MM.1S (cell line): ENCODE measurements at regions not wholly inside any gene's neighbourhood (a gene's known extent, or its start where the extent isn't known, plus 50 kb on each side); places are given as distances from the start of the nearest gene placed in this dataset.
"Not testable (repeated sequence)": the region's sequence is repeated elsewhere in the genome, so short reads cannot be mapped to it uniquely, and the experiment has no call there.

Experiments used
- DNase-seq: peaks from one replicate; pipeline ENCODE4 v3.0.0-alpha.2; 2015
- H2AFZ ChIP-seq: fragments of 300-600 bp; sonication (generic); 2 replicates; pipeline ENCODE4 v1.6.0; 2016; ENCODE audit warnings: antibody characterized with exemption, low read length
- H3F3A ChIP-seq: fragments of 300-600 bp; sonication (generic); 2 replicates; pipeline ENCODE4 v1.6.1; 2016; ENCODE audit warnings: mild to moderate bottlenecking, antibody characterized with exemption, low read length, moderate library complexity, mixed read lengths; ENCODE audit not compliant: insufficient read depth
- H3K27ac ChIP-seq: fragments of 300-600 bp; sonication (generic); 2 replicates; pipeline ENCODE4 v1.5.1; 2016; ENCODE audit warnings: mild to moderate bottlenecking, low read length
- H3K27me3 ChIP-seq: fragments of 300-600 bp; sonication (generic); replicated peaks from 2 replicates; pipeline ENCODE4 v1.6.0; 2016; ENCODE audit warnings: low read length; ENCODE audit not compliant: insufficient read depth
- H3K36me3 ChIP-seq: fragments of 300-600 bp; sonication (generic); replicated peaks from 2 replicates; pipeline ENCODE4 v1.6.1; 2016; ENCODE audit warnings: mild to moderate bottlenecking, low read length, mixed read lengths; ENCODE audit not compliant: insufficient read depth
- H3K4me1 ChIP-seq: fragments of 300-600 bp; sonication (generic); 2 replicates; pipeline ENCODE4 v1.6.1; 2016; ENCODE audit warnings: low read length, mixed read lengths
- H3K4me2 ChIP-seq: fragments of 300-600 bp; sonication (generic); 2 replicates; pipeline ENCODE4 v1.6.0; 2016; ENCODE audit warnings: low read depth, low read length
- H3K4me3 ChIP-seq: fragments of 300-600 bp; sonication (generic); 2 replicates; pipeline ENCODE4 v1.5.1; 2016; ENCODE audit warnings: low read length, mixed read lengths
- H3K79me2 ChIP-seq: fragments of 300-600 bp; sonication (generic); 2 replicates; pipeline ENCODE4 v1.6.1; 2016; ENCODE audit warnings: mixed run types, low read length, mixed read lengths
- H3K9ac ChIP-seq: fragments of 300-600 bp; sonication (generic); 2 replicates; pipeline ENCODE4 v1.6.1; 2016; ENCODE audit warnings: low read length, mixed read lengths
- H3K9me2 ChIP-seq: fragments of 300-600 bp; sonication (generic); replicated peaks from 2 replicates; pipeline ENCODE4 v1.6.1; 2016; ENCODE audit warnings: mild to moderate bottlenecking, low read length, mixed read lengths; ENCODE audit not compliant: insufficient read depth
- H3K9me3 ChIP-seq: fragments of 300-600 bp; sonication (generic); replicated peaks from 2 replicates; pipeline ENCODE4 v1.6.1; 2016; ENCODE audit warnings: mild to moderate bottlenecking, low read length, mixed read lengths; ENCODE audit not compliant: insufficient read depth
- H4K20me1 ChIP-seq: fragments of 300-600 bp; sonication (generic); 2 replicates; pipeline ENCODE4 v1.6.1; 2016; ENCODE audit warnings: mild to moderate bottlenecking, low read length, moderate library complexity, mixed read lengths; ENCODE audit not compliant: insufficient read depth
- EZH2 ChIP-seq: fragments of 300-600 bp; sonication (generic); optimal IDR thresholded peaks from 2 replicates; pipeline ENCODE3; 2017; ENCODE audit warnings: low read depth, mild to moderate bottlenecking, antibody characterized with exemption, low read length, mixed read lengths
- EZH2phosphoT487 ChIP-seq: fragments of 300-600 bp; sonication (generic); IDR thresholded peaks from 2 replicates; pipeline ENCODE4 v1.6.1; 2018; ENCODE audit warnings: antibody characterized with exemption, low read length
- TF ChIP-seq, protein P1 (sequence below): fragments of 300-600 bp; sonication (generic); IDR thresholded peaks from 2 replicates; pipeline ENCODE4 v1.5.1; 2016; ENCODE audit warnings: antibody characterized with exemption, low read length, mixed read lengths

DNA sequence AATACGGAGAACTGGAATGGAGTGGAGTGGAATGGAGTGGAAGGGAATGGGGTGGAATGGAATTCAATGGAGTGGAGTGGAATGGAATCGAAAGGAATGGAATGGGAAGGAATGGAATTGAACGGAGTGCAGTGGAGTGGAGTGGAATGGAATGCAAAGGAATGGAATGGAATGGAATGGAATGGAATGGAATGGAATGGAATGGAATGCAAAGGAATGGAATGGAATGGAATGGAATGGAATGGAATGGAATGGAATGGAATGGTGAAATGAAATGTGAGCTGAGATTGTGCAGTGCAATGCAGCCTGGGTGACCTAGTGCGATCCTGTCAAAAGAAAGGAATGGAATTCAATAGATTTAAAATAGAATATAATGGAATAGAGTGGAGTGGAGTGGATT lies 357.3 kb upstream of the WSB1 start:
- not testable (repeated sequence) for H3K9me2 ChIP-seq, H3K9ac ChIP-seq, H3K4me3 ChIP-seq, H3K9me3 ChIP-seq, DNase-seq, H3K4me1 ChIP-seq, H3K27me3 ChIP-seq, H2AFZ ChIP-seq, H3K27ac ChIP-seq, H3K79me2 ChIP-seq, H3K36me3 ChIP-seq, H3K4me2 ChIP-seq, H4K20me1 ChIP-seq, H3F3A ChIP-seq

DNA sequence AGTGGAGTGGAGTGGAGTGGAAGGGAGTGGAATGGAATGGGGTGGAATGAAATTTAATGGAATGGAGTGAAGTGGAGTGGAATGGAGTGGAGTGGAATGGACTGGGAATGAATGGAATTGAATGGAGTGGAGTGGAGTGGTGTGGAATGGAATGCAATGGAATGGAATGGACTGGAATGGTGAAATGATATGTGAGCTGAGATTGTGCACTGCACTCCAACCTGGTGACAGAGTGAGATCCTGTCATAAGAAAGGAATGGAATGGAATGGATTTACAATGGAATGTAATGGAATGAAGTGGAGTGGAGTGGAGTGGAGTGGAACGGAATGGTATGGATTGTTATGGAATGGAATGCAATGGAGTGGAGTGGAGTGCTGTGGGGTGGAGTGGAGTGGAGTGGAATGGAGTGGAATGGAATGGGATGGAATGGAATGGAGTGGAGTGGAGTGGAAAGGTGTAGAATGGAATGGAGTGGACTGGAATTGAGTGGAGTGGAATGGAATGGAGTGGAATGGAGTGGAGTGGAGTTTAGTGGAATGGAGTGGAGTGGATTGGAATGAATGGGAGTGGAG lies 356.1 kb upstream of the WSB1 start:
- H2AFZ ChIP-seq, H3K4me3 ChIP-seq, H3K36me3 ChIP-seq, H3K9ac ChIP-seq, H4K20me1 ChIP-seq, H3K9me2 ChIP-seq, DNase-seq, H3K4me2 ChIP-seq, H3K4me1 ChIP-seq, H3K79me2 ChIP-seq, H3K27ac ChIP-seq, H3F3A ChIP-seq, H3K27me3 ChIP-seq, H3K9me3 ChIP-seq: not testable (repeated sequence)

DNA sequence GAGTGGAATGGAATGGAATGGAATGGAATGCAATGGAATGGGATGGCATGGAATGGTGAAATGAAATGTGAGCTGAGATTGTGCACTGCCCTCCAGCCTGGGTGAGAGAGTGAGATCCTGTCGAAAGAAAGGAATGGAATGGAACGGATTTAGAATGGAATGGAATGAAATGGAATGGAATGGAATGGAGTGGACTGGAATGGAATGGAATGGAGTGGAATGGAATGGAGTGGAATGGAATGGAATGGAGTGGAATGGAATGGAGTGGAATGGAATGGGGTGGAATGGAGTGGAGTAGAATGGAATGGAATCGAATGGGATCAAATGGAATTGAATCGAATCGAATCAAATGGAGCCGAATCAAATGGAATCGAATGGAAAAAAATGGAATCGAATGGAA lies 354.2 kb upstream of the WSB1 start:
- not testable (repeated sequence) for DNase-seq, H3K4me2 ChIP-seq, H3K79me2 ChIP-seq, H3K36me3 ChIP-seq, H3K27me3 ChIP-seq, H3K4me3 ChIP-seq, H3F3A ChIP-seq, H3K9me2 ChIP-seq, H4K20me1 ChIP-seq, H2AFZ ChIP-seq, H3K4me1 ChIP-seq, H3K27ac ChIP-seq, H3K9ac ChIP-seq, H3K9me3 ChIP-seq

DNA sequence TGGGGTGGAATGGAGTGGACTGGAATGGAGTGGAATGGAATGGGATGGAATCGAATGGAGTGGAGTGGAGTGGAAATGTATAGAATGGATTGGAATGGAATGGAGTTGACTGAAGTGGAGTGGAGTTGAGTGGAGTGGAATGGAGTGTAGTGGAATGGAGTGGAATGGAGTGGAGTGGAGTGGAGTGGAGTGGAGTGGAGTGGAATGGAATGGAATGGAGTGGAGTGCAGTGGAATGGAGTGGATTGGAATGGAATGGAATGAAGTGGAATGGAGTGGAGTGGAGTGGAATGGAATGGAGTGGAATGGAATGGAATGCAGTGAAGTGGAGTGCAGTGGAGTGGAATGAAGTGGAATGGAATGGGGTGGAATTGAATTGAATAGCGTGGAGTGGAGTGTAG lies 353.3 kb upstream of the WSB1 start:
- not testable (repeated sequence) for H3K27me3 ChIP-seq, H3K4me3 ChIP-seq, H3K36me3 ChIP-seq, H3K27ac ChIP-seq, H3K79me2 ChIP-seq, H4K20me1 ChIP-seq, H2AFZ ChIP-seq, H3F3A ChIP-seq, DNase-seq, H3K4me1 ChIP-seq, H3K9ac ChIP-seq, H3K9me3 ChIP-seq, H3K4me2 ChIP-seq, H3K9me2 ChIP-seq

DNA sequence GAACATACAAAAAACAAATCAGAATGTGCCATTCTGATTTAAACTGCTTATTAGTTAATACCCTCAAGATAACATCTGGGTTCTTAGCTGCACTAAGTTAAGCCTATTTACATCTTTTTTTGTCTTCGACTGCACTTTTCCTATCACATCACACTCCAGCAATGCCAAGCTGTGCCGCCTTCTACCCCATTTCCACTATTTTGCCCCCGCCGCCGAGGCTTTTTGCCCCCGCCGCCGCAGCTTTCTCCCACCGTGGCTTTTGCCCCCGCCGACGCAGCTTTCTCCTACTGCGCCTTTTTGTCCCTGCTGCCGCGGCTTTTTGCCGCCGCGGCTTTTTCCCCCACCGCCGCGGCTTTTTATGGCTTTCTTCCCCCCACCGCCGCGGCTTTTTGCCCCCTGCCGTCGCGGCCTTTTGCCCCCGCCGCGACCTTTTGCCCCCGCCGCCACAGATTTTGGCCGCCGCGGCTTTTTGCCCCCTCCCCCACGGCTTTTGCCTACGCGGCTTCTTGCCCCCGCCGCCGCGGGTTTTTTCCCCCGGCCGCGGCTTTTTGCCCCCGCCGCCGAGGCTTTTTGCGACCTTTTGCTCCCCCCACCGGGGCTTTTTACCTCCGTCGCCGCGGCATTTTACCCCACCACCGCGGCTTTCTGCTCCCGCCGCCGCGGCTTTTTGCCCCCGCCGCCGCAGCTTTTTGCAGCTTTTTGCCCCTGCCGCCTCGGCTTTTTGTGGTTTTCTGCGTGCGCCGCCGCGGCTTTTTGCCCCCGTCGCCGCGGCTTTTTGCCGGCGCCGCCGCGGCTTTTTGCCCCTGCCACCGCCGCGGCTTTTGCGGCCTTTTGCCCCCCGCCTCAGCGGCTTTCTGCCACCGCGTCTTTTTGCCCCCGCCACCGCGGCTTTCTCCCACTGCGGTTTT lies 331.4 kb upstream of the WSB1 start:
- no peaks in the 10 kb centered on the region for H4K20me1 ChIP-seq
- H3K9me2 ChIP-seq: no peaks in the 10 kb centered on the region
- peak overlapping the region; percentile 45 for H3K4me3 ChIP-seq
- no peaks in the 10 kb centered on the region for H3K36me3 ChIP-seq
- no peaks in the 10 kb centered on the region for H3F3A ChIP-seq
- no peaks in the 10 kb centered on the region; the same call in 1 of the 2 replicates for H3K27me3 ChIP-seq
- H3K4me2 ChIP-seq: peak overlapping the region; percentile 34; the same call in 1 of the 2 replicates
- no peaks in the 10 kb centered on the region for H3K9me3 ChIP-seq
- TF ChIP-seq EZH2 (no peak), EZH2phosphoT487 (no peak)
- TF ChIP-seq, protein P1, sequence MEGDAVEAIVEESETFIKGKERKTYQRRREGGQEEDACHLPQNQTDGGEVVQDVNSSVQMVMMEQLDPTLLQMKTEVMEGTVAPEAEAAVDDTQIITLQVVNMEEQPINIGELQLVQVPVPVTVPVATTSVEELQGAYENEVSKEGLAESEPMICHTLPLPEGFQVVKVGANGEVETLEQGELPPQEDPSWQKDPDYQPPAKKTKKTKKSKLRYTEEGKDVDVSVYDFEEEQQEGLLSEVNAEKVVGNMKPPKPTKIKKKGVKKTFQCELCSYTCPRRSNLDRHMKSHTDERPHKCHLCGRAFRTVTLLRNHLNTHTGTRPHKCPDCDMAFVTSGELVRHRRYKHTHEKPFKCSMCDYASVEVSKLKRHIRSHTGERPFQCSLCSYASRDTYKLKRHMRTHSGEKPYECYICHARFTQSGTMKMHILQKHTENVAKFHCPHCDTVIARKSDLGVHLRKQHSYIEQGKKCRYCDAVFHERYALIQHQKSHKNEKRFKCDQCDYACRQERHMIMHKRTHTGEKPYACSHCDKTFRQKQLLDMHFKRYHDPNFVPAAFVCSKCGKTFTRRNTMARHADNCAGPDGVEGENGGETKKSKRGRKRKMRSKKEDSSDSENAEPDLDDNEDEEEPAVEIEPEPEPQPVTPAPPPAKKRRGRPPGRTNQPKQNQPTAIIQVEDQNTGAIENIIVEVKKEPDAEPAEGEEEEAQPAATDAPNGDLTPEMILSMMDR: no peak
- H3K79me2 ChIP-seq: no peaks in the 10 kb centered on the region
- DNase-seq: no peak
- no peak overlapping the region for H2AFZ ChIP-seq
- H3K9ac ChIP-seq: no peak overlapping the region
- no peak overlapping the region for H3K27ac ChIP-seq
- no peaks in the 10 kb centered on the region for H3K4me1 ChIP-seq
